ENCODE measurements at regions not wholly inside any gene's neighbourhood (a gene's known extent, or its start where the extent isn't known, plus 50 kb on each side); places are given as distances from the start of the nearest gene placed in this dataset.

- Histone ChIP-seq H3K4me1 (peaks cover 3 to 23% (median 14%) of the 10 kb centered on the region in 3 donors), H3K9me3 (no peaks in the 10 kb centered on the region), H3K27me3 (peaks cover 3 to 75% (median 7%) of the 10 kb centered on the region in 4 donors), H3K4me3 (no peak overlapping the region), H3K36me3 (no peaks in the 10 kb centered on the region), H3K27ac (no peak overlapping the region)
- 66 to 72% methylated on average over 8 of the region's 8 CpGs for WGBS, 2 donors
- intact Hi-C loops (cut with DNase I): no loop called here
- TF ChIP-seq CTCF (IDR thresholded peaks at IDR 0.05) (no peak), POLR2A (IDR thresholded peaks at IDR 0.05) (no peak)
- DNase-seq: no peak
These were observed 104.4 kb downstream of the NCR2 start for GRCh38 chr6:41439524-41440418.

GRCh38 chr6:41440958-41441357, 105.2 kb upstream of the FOXP4 start:
- H3K27me3 ChIP-seq: peaks cover 3 to 82% (median 7%) of the 10 kb centered on the region in 4 donors
- no peak overlapping the region for H3K4me3 ChIP-seq
- no peaks in the 10 kb centered on the region for H3K36me3 ChIP-seq
- no peak for DNase-seq
- WGBS, 2 donors: 79 to 91% methylated on average over 4 to 6 of the region's 6 CpGs
- H3K9me3 ChIP-seq: no peaks in the 10 kb centered on the region
- intact Hi-C loops (cut with DNase I): no loop called here
- H3K27ac ChIP-seq: no peak overlapping the region
- TF ChIP-seq POLR2A (IDR thresholded peaks at IDR 0.05): no peak
- no peak for TF ChIP-seq CTCF (IDR thresholded peaks at IDR 0.05)
- H3K4me1 ChIP-seq: peaks cover 3 to 23% (median 14%) of the 10 kb centered on the region in 3 donors

GRCh38 chr6:41441598-41442351, 104.4 kb upstream of the FOXP4 start:
- TF ChIP-seq CTCF (IDR thresholded peaks at IDR 0.05) (no peak), POLR2A (IDR thresholded peaks at IDR 0.05) (no peak)
- DNase-seq: no peak
- no peak overlapping the region for H3K4me3 ChIP-seq
- peaks cover 3 to 82% (median 7%) of the 10 kb centered on the region in 4 donors for H3K27me3 ChIP-seq
- no peaks in the 10 kb centered on the region for H3K9me3 ChIP-seq
- intact Hi-C loops (cut with DNase I): no loop called here
- no peaks in the 10 kb centered on the region for H3K36me3 ChIP-seq
- H3K27ac ChIP-seq: no peak overlapping the region
- 79 to 85% methylated on average over 7 of the region's 9 CpGs for WGBS, 2 donors
- peaks cover 3 to 23% (median 14%) of the 10 kb centered on the region in 3 donors for H3K4me1 ChIP-seq

GRCh38 chr6:41442352-41442672, 103.9 kb upstream of the FOXP4 start:
- intact Hi-C loops (cut with DNase I): no loop called here

More at GRCh38 chr6:41442352-41442672, 103.9 kb upstream of the FOXP4 start:
- TF ChIP-seq CTCF (IDR thresholded peaks at IDR 0.05): no peak
- TF ChIP-seq POLR2A (IDR thresholded peaks at IDR 0.05): no peak
- Histone ChIP-seq H3K27me3 (peaks cover 3 to 81% (median 7%) of the 10 kb centered on the region in 4 donors), H3K36me3 (no peaks in the 10 kb centered on the region), H3K4me1 (peaks cover 3 to 23% (median 14%) of the 10 kb centered on the region in 3 donors), H3K4me3 (no peak overlapping the region), H3K27ac (no peak overlapping the region), H3K9me3 (no peaks in the 10 kb centered on the region)
- no peak for DNase-seq
- WGBS, 2 donors: 80 to 88% methylated on average over 2 of the region's 2 CpGs

Data from esophagus squamous epithelium (tissue), 5 donors.